ENCODE measurements at regions not wholly inside any gene's neighbourhood (a gene's known extent, or its start where the extent isn't known, plus 50 kb on each side); places are given as distances from the start of the nearest gene placed in this dataset.

DNA sequence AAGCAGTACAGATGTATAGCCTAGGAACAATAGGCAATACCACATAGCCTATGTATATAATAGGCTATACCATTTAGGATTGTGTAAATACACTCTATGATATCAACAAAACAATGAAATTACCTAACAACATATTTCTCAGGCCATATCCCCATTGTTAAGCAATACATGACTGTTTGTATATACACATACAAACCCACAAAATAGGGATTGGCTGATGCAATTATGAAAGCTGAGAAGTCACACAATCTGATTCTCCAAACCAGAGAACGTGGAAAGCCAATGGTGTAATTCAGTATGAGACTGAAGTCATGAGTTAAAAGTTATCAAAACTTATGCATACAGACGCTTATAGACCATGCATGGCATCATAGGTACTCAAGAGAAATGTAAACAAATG lies 700.1 kb upstream of the RAG2 start:
- Histone ChIP-seq H3K4me1 (ENCODE audit: control insufficient read depth in 1 of 2, insufficient read depth in 2 of 2, low read length in 2 of 2) (no peaks in the 10 kb centered on the region), H3K9ac (ENCODE audit: insufficient read depth, low read length, poor library complexity, severe bottlenecking) (no peak overlapping the region), H3K27me3 (ENCODE audit: control insufficient read depth in 2 of 2, insufficient read depth in 2 of 2, low read length in 2 of 2) (no peaks in the 10 kb centered on the region), H3K27ac (ENCODE audit: low read depth in 1 of 2, low read length in 2 of 2) (no peak overlapping the region), H3K79me2 (ENCODE audit: insufficient read depth, low read length) (no peaks in the 10 kb centered on the region), H3K4me3 (replicated peaks in 1 of 3; ENCODE audit: low read depth in 2 of 3, low read length in 3 of 3) (no peak overlapping the region), H3K4me2 (replicated peaks; ENCODE audit: extremely low read depth, low read length, poor library complexity, severe bottlenecking) (no peak overlapping the region), H3K9me3 (replicated peaks in 1 of 2; ENCODE audit: control insufficient read depth in 1 of 2, insufficient read depth in 1 of 2, low read length in 2 of 2) (peaks cover 21 to 39% of the 10 kb centered on the region in 2 donors), H4K20me1 (ENCODE audit: insufficient read depth, low read length) (no peaks in the 10 kb centered on the region), H3K36me3 (replicated peaks in 1 of 2; ENCODE audit: control insufficient read depth in 1 of 2, insufficient read depth in 2 of 2, low read length in 2 of 2) (no peaks in the 10 kb centered on the region), H2AFZ (ENCODE audit: insufficient read depth, low read depth, low read length, poor library complexity, severe bottlenecking) (no peak overlapping the region)
- no peak overlapping the region for H3K27ac Mint-ChIP-seq
- peaks cover 6 to 27% (median 12%) of the 10 kb centered on the region in 7 donors for H3K9me3 Mint-ChIP-seq
- WGBS (ENCODE audit: insufficient coverage): no CpG with 5 or more reads among the region's 2 CpGs
- TF ChIP-seq, protein P1, sequence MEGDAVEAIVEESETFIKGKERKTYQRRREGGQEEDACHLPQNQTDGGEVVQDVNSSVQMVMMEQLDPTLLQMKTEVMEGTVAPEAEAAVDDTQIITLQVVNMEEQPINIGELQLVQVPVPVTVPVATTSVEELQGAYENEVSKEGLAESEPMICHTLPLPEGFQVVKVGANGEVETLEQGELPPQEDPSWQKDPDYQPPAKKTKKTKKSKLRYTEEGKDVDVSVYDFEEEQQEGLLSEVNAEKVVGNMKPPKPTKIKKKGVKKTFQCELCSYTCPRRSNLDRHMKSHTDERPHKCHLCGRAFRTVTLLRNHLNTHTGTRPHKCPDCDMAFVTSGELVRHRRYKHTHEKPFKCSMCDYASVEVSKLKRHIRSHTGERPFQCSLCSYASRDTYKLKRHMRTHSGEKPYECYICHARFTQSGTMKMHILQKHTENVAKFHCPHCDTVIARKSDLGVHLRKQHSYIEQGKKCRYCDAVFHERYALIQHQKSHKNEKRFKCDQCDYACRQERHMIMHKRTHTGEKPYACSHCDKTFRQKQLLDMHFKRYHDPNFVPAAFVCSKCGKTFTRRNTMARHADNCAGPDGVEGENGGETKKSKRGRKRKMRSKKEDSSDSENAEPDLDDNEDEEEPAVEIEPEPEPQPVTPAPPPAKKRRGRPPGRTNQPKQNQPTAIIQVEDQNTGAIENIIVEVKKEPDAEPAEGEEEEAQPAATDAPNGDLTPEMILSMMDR (IDR thresholded peaks at IDR 0.05): no peak
- no peaks in the 10 kb centered on the region for H3K27me3 Mint-ChIP-seq (ENCODE audit: low read depth in 3 of 3)
- H3K4me3 Mint-ChIP-seq: no peak overlapping the region
- no peaks in the 10 kb centered on the region for H3K36me3 Mint-ChIP-seq
- no peaks in the 10 kb centered on the region for H3K4me1 Mint-ChIP-seq
- intact Hi-C loops (cut with micrococcal nuclease): no loop called here
- DNase-seq: no peak

DNA sequence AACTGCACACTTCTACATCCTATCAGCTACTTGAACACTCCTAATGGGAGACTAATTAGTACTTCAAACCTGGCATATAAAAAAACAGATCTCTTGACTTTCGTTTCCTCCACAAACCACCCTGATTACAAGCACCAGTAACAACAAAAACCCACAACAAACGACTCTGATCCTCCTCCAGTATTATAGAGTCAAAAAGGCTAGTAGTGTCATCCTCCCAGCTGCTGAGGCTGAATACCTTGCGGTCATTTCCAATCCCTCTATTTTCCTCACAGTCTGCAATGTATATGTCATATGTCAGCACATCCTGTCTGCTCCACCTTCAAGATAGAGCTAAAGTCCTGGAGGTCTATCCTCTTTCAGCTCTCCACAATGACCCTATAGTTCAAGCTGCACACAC lies 688.9 kb upstream of the RAG2 start:
- no peaks in the 10 kb centered on the region for H3K4me1 ChIP-seq (ENCODE audit: control insufficient read depth in 1 of 2, insufficient read depth in 2 of 2, low read length in 2 of 2)
- H3K9ac ChIP-seq (ENCODE audit: insufficient read depth, low read length, poor library complexity, severe bottlenecking): no peak overlapping the region
- H3K4me2 ChIP-seq (replicated peaks; ENCODE audit: extremely low read depth, low read length, poor library complexity, severe bottlenecking): no peak overlapping the region
- no peak overlapping the region for H2AFZ ChIP-seq (ENCODE audit: insufficient read depth, low read depth, low read length, poor library complexity, severe bottlenecking)
- Mint-ChIP-seq H3K4me1 (no peaks in the 10 kb centered on the region), H3K4me3 (no peak overlapping the region), H3K36me3 (no peaks in the 10 kb centered on the region), H3K9me3 (peaks cover 1 to 8% (median 3%) of the 10 kb centered on the region in 7 donors), H3K27ac (no peak overlapping the region), H3K27me3 (ENCODE audit: low read depth in 3 of 3) (no peaks in the 10 kb centered on the region)
- H3K27ac ChIP-seq (ENCODE audit: low read depth in 1 of 2, low read length in 2 of 2): no peak overlapping the region
- WGBS (ENCODE audit: insufficient coverage): 76% methylated on average over 3 of the region's 3 CpGs
- peaks cover 0 to 9% of the 10 kb centered on the region in 2 donors for H3K9me3 ChIP-seq (replicated peaks in 1 of 2; ENCODE audit: control insufficient read depth in 1 of 2, insufficient read depth in 1 of 2, low read length in 2 of 2)
- H3K27me3 ChIP-seq (ENCODE audit: control insufficient read depth in 2 of 2, insufficient read depth in 2 of 2, low read length in 2 of 2): no peaks in the 10 kb centered on the region
- DNase-seq: no peak
- intact Hi-C loops (cut with micrococcal nuclease): loop anchor here in 1 of 2 donors (10.0 kb wide), 1 partner anchor 52 kb away; no protein-coding TSS in a partner anchor
- no peaks in the 10 kb centered on the region for H4K20me1 ChIP-seq (ENCODE audit: insufficient read depth, low read length)
- no peak overlapping the region for H3K4me3 ChIP-seq (replicated peaks in 1 of 3; ENCODE audit: low read depth in 2 of 3, low read length in 3 of 3)
- no peaks in the 10 kb centered on the region for H3K36me3 ChIP-seq (replicated peaks in 1 of 2; ENCODE audit: control insufficient read depth in 1 of 2, insufficient read depth in 2 of 2, low read length in 2 of 2)
- H3K79me2 ChIP-seq (ENCODE audit: insufficient read depth, low read length): no peaks in the 10 kb centered on the region
- TF ChIP-seq, protein P1 (IDR thresholded peaks at IDR 0.05): no peak
